ENCODE measurements at regions not wholly inside any gene's neighbourhood (a gene's known extent, or its start where the extent isn't known, plus 50 kb on each side); places are given as distances from the start of the nearest gene placed in this dataset.
"Not testable (repeated sequence)": the region's sequence is repeated elsewhere in the genome, so short reads cannot be mapped to it uniquely, and the experiment has no call there.

- no peaks in the 10 kb centered on the region for H3K4me1 Mint-ChIP-seq (ENCODE audit: low read depth)
- H3K4me3 Mint-ChIP-seq, result no peak overlapping the region
- H3K9me3 Mint-ChIP-seq, result no peaks in the 10 kb centered on the region
- no peaks in the 10 kb centered on the region for H3K27me3 Mint-ChIP-seq (ENCODE audit: insufficient read depth)
- no peak for DNase-seq (ENCODE audit: low spot score)
- H3K36me3 Mint-ChIP-seq (ENCODE audit: low read depth), result no peaks in the 10 kb centered on the region
- intact Hi-C loops (cut with micrococcal nuclease), result no loop called here
- no peak overlapping the region for H3K27ac Mint-ChIP-seq
Measured at GRCh38 chr14:53620317-53620716, 336.3 kb downstream of the BMP4 start.

GRCh38 chr14:53619691-53620231 is 336.9 kb downstream of the BMP4 start:
- Mint-ChIP-seq H3K4me3 (no peak overlapping the region), H3K9me3 (no peaks in the 10 kb centered on the region), H3K27ac (no peak overlapping the region), H3K27me3 (ENCODE audit: insufficient read depth) (no peaks in the 10 kb centered on the region), H3K36me3 (ENCODE audit: low read depth) (no peaks in the 10 kb centered on the region), H3K4me1 (ENCODE audit: low read depth) (no peaks in the 10 kb centered on the region)
- intact Hi-C loops (cut with micrococcal nuclease), result no loop called here
- no peak for DNase-seq (ENCODE audit: low spot score)

GRCh38 chr14:53616536-53616935 is 340.1 kb downstream of the BMP4 start:
- H3K27me3 Mint-ChIP-seq (ENCODE audit: insufficient read depth); intact Hi-C loops (cut with micrococcal nuclease): not testable (repeated sequence)

GRCh38 chr14:53615252-53615651 is 341.4 kb downstream of the BMP4 start:
- H3K4me3 Mint-ChIP-seq, result no peak overlapping the region
- intact Hi-C loops (cut with micrococcal nuclease), result no loop called here
- H3K36me3 Mint-ChIP-seq (ENCODE audit: low read depth), result no peaks in the 10 kb centered on the region
- peaks cover 4% of the 10 kb centered on the region for H3K9me3 Mint-ChIP-seq
- H3K27ac Mint-ChIP-seq, result no peak overlapping the region
- no peaks in the 10 kb centered on the region for H3K4me1 Mint-ChIP-seq (ENCODE audit: low read depth)
- no peak for DNase-seq (ENCODE audit: low spot score)
- H3K27me3 Mint-ChIP-seq (ENCODE audit: insufficient read depth), result no peaks in the 10 kb centered on the region

More at GRCh38 chr14:53616536-53616935, 340.1 kb downstream of the BMP4 start:
- DNase-seq (ENCODE audit: low spot score); H3K4me1 Mint-ChIP-seq (ENCODE audit: low read depth); H3K27ac Mint-ChIP-seq; H3K4me3 Mint-ChIP-seq; H3K9me3 Mint-ChIP-seq; H3K36me3 Mint-ChIP-seq (ENCODE audit: low read depth): not testable (repeated sequence)

GRCh38 chr14:53613404-53614253 is 343.0 kb downstream of the BMP4 start:
- DNase-seq (ENCODE audit: low spot score), result no peak
- intact Hi-C loops (cut with micrococcal nuclease), result no loop called here
- Mint-ChIP-seq H3K27me3 (ENCODE audit: insufficient read depth) (no peaks in the 10 kb centered on the region), H3K4me3 (no peak overlapping the region), H3K4me1 (ENCODE audit: low read depth) (no peaks in the 10 kb centered on the region), H3K9me3 (peaks cover 4% of the 10 kb centered on the region), H3K27ac (peak overlapping the region; percentile 34), H3K36me3 (ENCODE audit: low read depth) (no peaks in the 10 kb centered on the region)

- Mint-ChIP-seq H3K27ac (no peak overlapping the region), H3K4me1 (ENCODE audit: low read depth) (no peaks in the 10 kb centered on the region), H3K27me3 (ENCODE audit: insufficient read depth) (no peaks in the 10 kb centered on the region), H3K4me3 (no peak overlapping the region), H3K9me3 (peaks cover 4% of the 10 kb centered on the region), H3K36me3 (ENCODE audit: low read depth) (no peaks in the 10 kb centered on the region)
- DNase-seq (ENCODE audit: low spot score), result no peak
- intact Hi-C loops (cut with micrococcal nuclease), result no loop called here
Measured at GRCh38 chr14:53610947-53611346, 345.7 kb downstream of the BMP4 start.

GRCh38 chr14:53609009-53609408 is 347.6 kb downstream of the BMP4 start:
- DNase-seq (ENCODE audit: low spot score), result no peak
- intact Hi-C loops (cut with micrococcal nuclease), result no loop called here

GRCh38 chr14:53608369-53608768 is 348.3 kb downstream of the BMP4 start:
- Mint-ChIP-seq H3K4me3 (no peak overlapping the region), H3K36me3 (ENCODE audit: low read depth) (no peaks in the 10 kb centered on the region), H3K9me3 (peaks cover 4% of the 10 kb centered on the region), H3K4me1 (ENCODE audit: low read depth) (no peaks in the 10 kb centered on the region), H3K27ac (no peak overlapping the region), H3K27me3 (ENCODE audit: insufficient read depth) (no peaks in the 10 kb centered on the region)
- intact Hi-C loops (cut with micrococcal nuclease), result no loop called here
- no peak for DNase-seq (ENCODE audit: low spot score)

More at GRCh38 chr14:53609009-53609408, 347.6 kb downstream of the BMP4 start:
- H3K4me1 Mint-ChIP-seq (ENCODE audit: low read depth), result no peaks in the 10 kb centered on the region
- no peaks in the 10 kb centered on the region for H3K27me3 Mint-ChIP-seq (ENCODE audit: insufficient read depth)
- no peak overlapping the region for H3K4me3 Mint-ChIP-seq
- peaks cover 4% of the 10 kb centered on the region for H3K9me3 Mint-ChIP-seq
- no peak overlapping the region for H3K27ac Mint-ChIP-seq
- H3K36me3 Mint-ChIP-seq (ENCODE audit: low read depth), result no peaks in the 10 kb centered on the region

GRCh38 chr14:53606203-53606602 is 350.4 kb downstream of the BMP4 start:
- Mint-ChIP-seq H3K4me3 (no peak overlapping the region), H3K36me3 (ENCODE audit: low read depth) (no peaks in the 10 kb centered on the region), H3K9me3 (peaks cover 4% of the 10 kb centered on the region), H3K4me1 (ENCODE audit: low read depth) (no peaks in the 10 kb centered on the region), H3K27me3 (ENCODE audit: insufficient read depth) (no peaks in the 10 kb centered on the region), H3K27ac (no peak overlapping the region)
- no peak for DNase-seq (ENCODE audit: low spot score)
- intact Hi-C loops (cut with micrococcal nuclease), result no loop called here

GRCh38 chr14:53605562-53605961 is 351.1 kb downstream of the BMP4 start:
- H3K9me3 Mint-ChIP-seq, result no peaks in the 10 kb centered on the region
- H3K27ac Mint-ChIP-seq, result no peak overlapping the region
- DNase-seq (ENCODE audit: low spot score), result no peak
- H3K4me3 Mint-ChIP-seq, result no peak overlapping the region
- no peaks in the 10 kb centered on the region for H3K36me3 Mint-ChIP-seq (ENCODE audit: low read depth)
- H3K4me1 Mint-ChIP-seq (ENCODE audit: low read depth), result no peaks in the 10 kb centered on the region
- intact Hi-C loops (cut with micrococcal nuclease), result no loop called here
- H3K27me3 Mint-ChIP-seq (ENCODE audit: insufficient read depth), result no peaks in the 10 kb centered on the region

- H3K4me1 Mint-ChIP-seq (ENCODE audit: low read depth), result no peaks in the 10 kb centered on the region
- DNase-seq (ENCODE audit: low spot score), result no peak
- H3K36me3 Mint-ChIP-seq (ENCODE audit: low read depth), result no peaks in the 10 kb centered on the region
- no peak overlapping the region for H3K27ac Mint-ChIP-seq
- H3K4me3 Mint-ChIP-seq, result no peak overlapping the region
- intact Hi-C loops (cut with micrococcal nuclease), result no loop called here
- H3K9me3 Mint-ChIP-seq, result no peaks in the 10 kb centered on the region
- H3K27me3 Mint-ChIP-seq (ENCODE audit: insufficient read depth), result no peaks in the 10 kb centered on the region
Measured at GRCh38 chr14:53603994-53604393, 352.6 kb downstream of the BMP4 start.

- Mint-ChIP-seq H3K36me3 (ENCODE audit: low read depth) (no peaks in the 10 kb centered on the region), H3K27ac (no peak overlapping the region), H3K4me1 (ENCODE audit: low read depth) (no peaks in the 10 kb centered on the region), H3K4me3 (no peak overlapping the region), H3K9me3 (no peaks in the 10 kb centered on the region), H3K27me3 (ENCODE audit: insufficient read depth) (peaks cover 3% of the 10 kb centered on the region)
- intact Hi-C loops (cut with micrococcal nuclease), result no loop called here
- no peak for DNase-seq (ENCODE audit: low spot score)
Measured at GRCh38 chr14:53601409-53601808, 355.2 kb downstream of the BMP4 start.

GRCh38 chr14:53599221-53599945 is 357.2 kb downstream of the BMP4 start:
- Mint-ChIP-seq H3K27me3 (ENCODE audit: insufficient read depth) (peaks cover 3% of the 10 kb centered on the region), H3K4me1 (ENCODE audit: low read depth) (no peaks in the 10 kb centered on the region), H3K9me3 (no peaks in the 10 kb centered on the region), H3K4me3 (no peak overlapping the region), H3K27ac (no peak overlapping the region), H3K36me3 (ENCODE audit: low read depth) (no peaks in the 10 kb centered on the region)
- no peak for DNase-seq (ENCODE audit: low spot score)
- intact Hi-C loops (cut with micrococcal nuclease), result no loop called here

Data from activated T-helper 1 cell treated with anti-CD3 and anti-CD28 coated beads, Interleukin-12 subunit alpha, Interleukin-12 subunit beta, Interleukin-2, Interleukin-4 antibody, amounts not matched to agents 30 ng/mL and 10 ng/mL and 1 ng/mL, durations not matched to agents 14 hours and 24 hours and 36 hours (primary cell).